Heart right ventricle (tissue), 16 donors: ENCODE measurements at regions not wholly inside any gene's neighbourhood (a gene's known extent, or its start where the extent isn't known, plus 50 kb on each side); places are given as distances from the start of the nearest gene placed in this dataset.
"Not testable (repeated sequence)": the region's sequence is repeated elsewhere in the genome, so short reads cannot be mapped to it uniquely, and the experiment has no call there.

Source experiments
- ATAC-seq, 8 donors: fragments of 200-7000 bp; cut with Tn5 transposase; one replicate each; pipeline ENCODE4 v1.9.1; 2020; ENCODE audit warnings: mild to moderate bottlenecking in 8 of 8, moderate library complexity in 8 of 8, moderate number of reproducible peaks in 1 of 8
- DNase-seq, 2 donors: peaks; one replicate each; pipeline ENCODE4 v3.0.0-alpha.2; 2020
- H3K27ac ChIP-seq, 10 donors: fragments of 200-600 bp; sonication (generic) in 2 of 10; one replicate each; pipeline versions ENCODE4 v1.5.0 to v1.8.0; 2020 to 2022; ENCODE audit warnings: mild to moderate bottlenecking in 3 of 10
- H3K27me3 ChIP-seq, 7 donors: fragments of 200-600 bp; one replicate each; pipeline ENCODE4 v1.8.0; 2021 to 2022; ENCODE audit warnings: mild to moderate bottlenecking in 2 of 7
- H3K36me3 ChIP-seq, 9 donors: fragments of 200-600 bp; sonication (generic) in 1 of 9; one replicate each; pipeline versions ENCODE4 v1.5.0 to v1.8.0; 2020 to 2022; ENCODE audit warnings: mild to moderate bottlenecking in 2 of 9
- H3K4me1 ChIP-seq, 9 donors: fragments of 200-600 bp; sonication (generic) in 1 of 9; one replicate each; pipeline versions ENCODE4 v1.5.0 to v1.8.0; 2020 to 2022; ENCODE audit warnings: mild to moderate bottlenecking in 4 of 9
- H3K4me3 ChIP-seq, 10 donors: fragments of 200-600 bp; sonication (generic) in 2 of 10; one replicate each; pipeline versions ENCODE4 v1.5.0 to v1.8.0; 2020 to 2022; ENCODE audit warnings: mild to moderate bottlenecking in 7 of 10, moderate library complexity in 2 of 10
- H3K9me3 ChIP-seq, 11 donors: fragments of 200-600 bp in 10 of 11; sonication (generic) in 2 of 11; one replicate each; pipeline versions ENCODE4 v1.5.0 to v1.8.0; 2013 to 2022; ENCODE audit warnings: mild to moderate bottlenecking in 2 of 11, control low read depth in 1 of 11, moderate library complexity in 1 of 11
- CTCF ChIP-seq, 9 donors: fragments of 200-600 bp; sonication (generic) in 2 of 9; IDR thresholded peaks; one replicate each; pipeline versions ENCODE4 v1.5.0 to v1.8.0; 2021 to 2022; ENCODE audit warnings: antibody characterized with exemption in 9 of 9, mild to moderate bottlenecking in 5 of 9, moderate library complexity in 1 of 9
- WGBS, 2 donors: extraction: QIAGEN DNeasy Blood & Tissue Kit; methylation state at CpG; one replicate each; pipeline ENCODE4 v1.1.7; 2013; ENCODE audit warnings: inconsistent platforms in 1 of 2; 5-methylcytosine and 5-hydroxymethylcytosine counted together
- intact Hi-C, 10 donors: fragments of 100-400 bp; cut with DNase I; formaldehyde crosslinking; loops; one replicate each; pipeline versions ENCODE4 v1.11.1 to v1.14.2; 2022
- donor health status: Arrhythmogenic right ventricular cardiomyopathy.
- donor health status: ischemic (EF 13 %, LVEDD 7.1; RV severe dilation, severe dysfunction).
- donor health status: healthy with polysubstance abuse.
- donor health status: DM: no; HTN: yes; CAD: no.
- donor health status: DM: no; HTN: no; CAD: no.
- donor health status: ischemic (EF 25% LVEDD 6.9; RV normal size, moderate dysfunction).
- donor health status: ischemic (EF 25% LVEDD 5.7; RV mildly dilated, moderate dysfunction).
- donor health status: healthy.
- donor health status: DM: yes; HTN: yes; CAD: no.
- donor health status: Ischemic cardiomyopathy.
- donor health status: ischemic (EF 35%, LVEDD 5.7; RV mildly dilated, moderate dysfunction).
- donor health status: nonischemic (EF 11% LVEDD 7.7; RV severe dilation, severe dysfunction).
- donor health status: DM: yes; HTN: yes; CAD: no.
- donor health status: PGD.
- donor health status: ischemic (EF 29% LVEDD 5.4; RV normal size, mild dysfunction).
- donor health status: nonischemic (EF 23%, LVEDD 6.1; RV moderate dilation, normal function).

GRCh38 chr20:47914792-47915191 is 129.5 kb upstream of the SULF2 start:
- DNase-seq (no peak), ATAC-seq (no peak)
- H3K36me3 ChIP-seq, result no peaks in the 10 kb centered on the region
- 45 to 68% methylated on average over 1 of the region's 1 CpG for WGBS, 2 donors
- H3K4me3 ChIP-seq, result no peak overlapping the region
- intact Hi-C loops, result no loop called here
- no peaks in the 10 kb centered on the region for H3K4me1 ChIP-seq
- TF ChIP-seq CTCF (IDR thresholded peaks at IDR 0.05), result no peak
- peaks cover 0 to 21% (median 0%) of the 10 kb centered on the region in 11 donors for H3K9me3 ChIP-seq
- H3K27me3 ChIP-seq, result peaks cover 0 to 28% (median 11%) of the 10 kb centered on the region in 7 donors
- H3K27ac ChIP-seq, result no peak overlapping the region

- peaks cover 0 to 44% (median 13%) of the 10 kb centered on the region in 7 donors for H3K27me3 ChIP-seq
- H3K36me3 ChIP-seq, result not testable (repeated sequence)
Measured at GRCh38 chr20:47912786-47913501, 127.7 kb upstream of the SULF2 start.

GRCh38 chr20:47912165-47912564 is 126.9 kb upstream of the SULF2 start:
- H3K27me3 ChIP-seq, result peaks cover 0 to 46% (median 16%) of the 10 kb centered on the region in 7 donors
- WGBS, 2 donors, result 76 to 78% methylated on average over 8 of the region's 8 CpGs
- intact Hi-C loops, result not testable (repeated sequence)

More at GRCh38 chr20:47912786-47913501, 127.7 kb upstream of the SULF2 start:
- H3K27ac ChIP-seq, intact Hi-C loops, H3K4me3 ChIP-seq, DNase-seq, H3K4me1 ChIP-seq, ATAC-seq: not testable (repeated sequence)
- H3K9me3 ChIP-seq, result peaks cover 0 to 13% (median 0%) of the 10 kb centered on the region in 11 donors
- 87 to 88% methylated on average over 12 of the region's 12 CpGs for WGBS, 2 donors

GRCh38 chr20:47909696-47910369 is 124.6 kb upstream of the SULF2 start:
- H3K36me3 ChIP-seq, H3K4me1 ChIP-seq, H3K27ac ChIP-seq, DNase-seq, H3K9me3 ChIP-seq, H3K4me3 ChIP-seq, ATAC-seq, intact Hi-C loops: not testable (repeated sequence)
- 52 to 54% methylated on average over 12 of the region's 12 CpGs for WGBS, 2 donors
- peaks cover 0 to 52% (median 18%) of the 10 kb centered on the region in 7 donors for H3K27me3 ChIP-seq

More at GRCh38 chr20:47912165-47912564, 126.9 kb upstream of the SULF2 start:
- H3K9me3 ChIP-seq, H3K27ac ChIP-seq, H3K4me3 ChIP-seq, DNase-seq, ATAC-seq, H3K36me3 ChIP-seq, H3K4me1 ChIP-seq: not testable (repeated sequence)

- H3K27me3 ChIP-seq, result peaks cover 0 to 52% (median 18%) of the 10 kb centered on the region in 7 donors
- H3K27ac ChIP-seq, H3K4me3 ChIP-seq, H3K4me1 ChIP-seq, ATAC-seq, H3K9me3 ChIP-seq, DNase-seq, H3K36me3 ChIP-seq, intact Hi-C loops: not testable (repeated sequence)
- WGBS, 2 donors, result 37 to 39% methylated on average over 15 of the region's 15 CpGs
Measured at GRCh38 chr20:47908361-47909035, 123.2 kb upstream of the SULF2 start.

- H3K36me3 ChIP-seq, DNase-seq, H3K4me1 ChIP-seq, ATAC-seq, H3K9me3 ChIP-seq, H3K4me3 ChIP-seq, intact Hi-C loops, H3K27ac ChIP-seq: not testable (repeated sequence)
- H3K27me3 ChIP-seq, result peaks cover 0 to 52% (median 18%) of the 10 kb centered on the region in 7 donors
- WGBS, 2 donors, result 52 to 56% methylated on average over 7 of the region's 7 CpGs
Measured at GRCh38 chr20:47907951-47908350, 122.7 kb upstream of the SULF2 start.
